A549 (cell line): ENCODE measurements at regions not wholly inside any gene's neighbourhood (a gene's known extent, or its start where the extent isn't known, plus 50 kb on each side); places are given as distances from the start of the nearest gene placed in this dataset.

Experiments used
- ATAC-seq, 2 experiments: fragments of 200-7000 bp in 1 of 2; fragments of >200 bp in 1 of 2; cut with Nextera tagmentation in 1 of 2; cut with Tn5 transposase in 1 of 2; 3 replicates each; pipeline versions ENCODE4 v1.8.0 to v1.9.1; 2018 to 2020; ENCODE audit warnings: mild to moderate bottlenecking in 1 of 2, moderate library complexity in 1 of 2
- CTCF ChIA-PET: fragments of 300-600 bp; sonication (Branson Sonifier 250); formaldehyde crosslinking; extraction: SDS; loops from one replicate; lab custom pipeline; 2021; ENCODE audit warnings: antibody characterized with exemption, inconsistent platforms; lab: Yijun Ruan, JAX
- POLR2A ChIA-PET: fragments of 350-600 bp; formaldehyde crosslinking; extraction: SDS; loops from one replicate; lab custom pipeline; 2021; ENCODE audit warnings: antibody characterized with exemption, inconsistent platforms; lab: Yijun Ruan, JAX
- DNase-seq, 2 experiments: peaks; one replicate each; pipeline versions ENCODE4 v3.0.0 to v3.0.0-alpha.2; 2011 to 2016; ENCODE audit warnings: low read depth in 1 of 2, low spot score in 1 of 2
- FAIRE-seq: peaks from 2 replicates; lab custom pipeline; 2011; peaks lifted over from hg19 to GRCh38; lab: Jason Lieb, UNC
- H3K27ac ChIP-seq, 2 experiments: fragments of >200 bp; sonication (Bioruptor Twin); formaldehyde crosslinking; 3 replicates each; pipeline ENCODE4 v1.5.1; 2016 to 2017
- H3K4me1 ChIP-seq: fragments of >200 bp; sonication (Bioruptor Twin); formaldehyde crosslinking; 3 replicates; pipeline ENCODE4 v1.6.1; 2016
- H3K4me2 ChIP-seq: fragments of >200 bp; sonication (Bioruptor Twin); formaldehyde crosslinking; 3 replicates; pipeline ENCODE4 v1.6.1; 2016
- H3K4me3 ChIP-seq: fragments of >200 bp; sonication (Bioruptor Twin); formaldehyde crosslinking; 3 replicates; pipeline ENCODE4 v1.5.1; 2016
- H3K9me3 ChIP-seq: fragments of >200 bp; sonication (Bioruptor Twin); formaldehyde crosslinking; 3 replicates; pipeline ENCODE4 v1.6.1; 2016
- CBX2 ChIP-seq: fragments of 200-600 bp; sonication (generic); IDR thresholded peaks from 2 replicates; pipeline ENCODE4 v1.6.1; 2016; ENCODE audit warnings: low read depth, mild to moderate bottlenecking, borderline replicate concordance
- CBX8 ChIP-seq: fragments of 200-600 bp; sonication (generic); IDR thresholded peaks from 2 replicates; pipeline ENCODE4 v1.6.1; 2016
- CTCF ChIP-seq: fragments of >200 bp; sonication (Bioruptor Twin); formaldehyde crosslinking; IDR thresholded peaks from 3 replicates; pipeline ENCODE4 v1.5.1; 2016
- EHF ChIP-seq: fragments of 250-450 bp; sonication (Bioruptor Pico); IDR thresholded peaks from 2 replicates; pipeline ENCODE4 v1.5.0; 2020; ENCODE audit warnings: mild to moderate bottlenecking
- EHMT2 ChIP-seq: fragments of 200-600 bp; sonication (generic); IDR thresholded peaks from 2 replicates; pipeline ENCODE4 v1.6.1; 2016; ENCODE audit warnings: antibody characterized with exemption, low read depth, mild to moderate bottlenecking, moderate library complexity
- EP300 ChIP-seq, 2 experiments: fragments of >200 bp; sonication (Bioruptor Twin); formaldehyde crosslinking; IDR thresholded peaks; 2 replicates in 1 of 2; 3 replicates in 1 of 2; pipeline ENCODE4 v1.6.1; 2016 to 2017
- GATA3 ChIP-seq: IDR thresholded peaks from 2 replicates; pipeline ENCODE4 v1.6.1; 2012; ENCODE audit warnings: borderline replicate concordance
- HDAC2 ChIP-seq: fragments of 200-600 bp; sonication (generic); IDR thresholded peaks from 2 replicates; pipeline ENCODE4 v1.6.1; 2016
- HEYL ChIP-seq: fragments of 250-450 bp; sonication (Bioruptor Pico); IDR thresholded peaks from 2 replicates; pipeline ENCODE4 v1.8.0; 2021; ENCODE audit warnings: mild to moderate bottlenecking, moderate library complexity
- HOXA7 ChIP-seq: fragments of 250-450 bp; sonication (Bioruptor Pico); IDR thresholded peaks from 2 replicates; pipeline ENCODE4 v1.5.0; 2020; ENCODE audit warnings: mild to moderate bottlenecking, moderate library complexity
- HOXB13 ChIP-seq: fragments of 250-450 bp; sonication (Bioruptor Pico); IDR thresholded peaks from 2 replicates; pipeline ENCODE4 v1.5.0; 2020; ENCODE audit warnings: low read depth, mild to moderate bottlenecking, moderate library complexity
- KDM1A ChIP-seq: fragments of 200-600 bp; sonication (generic); IDR thresholded peaks from 2 replicates; pipeline ENCODE4 v1.6.1; 2016; ENCODE audit warnings: low read depth, mild to moderate bottlenecking
- MAZ ChIP-seq: fragments of 150-350 bp; IDR thresholded peaks from 2 replicates; pipeline ENCODE4 v1.6.1; 2014; ENCODE audit warnings: antibody characterized with exemption, low read depth, low read length, borderline replicate concordance
- PBX3 ChIP-seq: IDR thresholded peaks from 2 replicates; pipeline ENCODE4 v1.6.1; 2012
- RAD21 ChIP-seq, 2 experiments: fragments of >200 bp in 1 of 2; sonication (Bioruptor Twin) in 1 of 2; formaldehyde crosslinking in 1 of 2; IDR thresholded peaks in 1 of 2; conservative IDR thresholded peaks in 1 of 2; 2 replicates in 1 of 2; 3 replicates in 1 of 2; pipeline ENCODE4 v1.6.1; 2012 to 2018; ENCODE audit warnings: inconsistent platforms in 1 of 2
- RCOR1 ChIP-seq: fragments of 150-350 bp; IDR thresholded peaks from 2 replicates; pipeline ENCODE4 v1.6.1; 2014; ENCODE audit warnings: antibody characterized with exemption, low read length, low read depth
- RFX5 ChIP-seq: fragments of 450-650 bp; IDR thresholded peaks from 2 replicates; pipeline ENCODE4 v1.7.1; 2014; ENCODE audit warnings: antibody characterized with exemption, mild to moderate bottlenecking, moderate library complexity
- SMC3 ChIP-seq: fragments of >200 bp; sonication (Bioruptor Twin); formaldehyde crosslinking; IDR thresholded peaks from 3 replicates; pipeline ENCODE4 v1.6.1; 2018; ENCODE audit warnings: inconsistent platforms
- SREBF2 ChIP-seq: fragments of 450-650 bp; IDR thresholded peaks from 2 replicates; pipeline ENCODE4 v1.6.1; 2014; ENCODE audit warnings: mild to moderate bottlenecking, moderate library complexity
- TFCP2L1 ChIP-seq: fragments of 250-450 bp; sonication (Bioruptor Pico); IDR thresholded peaks from 2 replicates; pipeline ENCODE4 v1.5.0; 2021; ENCODE audit warnings: mild to moderate bottlenecking
- ZSCAN20 ChIP-seq: fragments of 250-450 bp; sonication (Bioruptor Pico); IDR thresholded peaks from 2 replicates; pipeline ENCODE4 v1.8.0; 2022; ENCODE audit warnings: mild to moderate bottlenecking, moderate library complexity
- WGBS: methylation state at CpG from one replicate; pipeline ENCODE4 v1.1.6; 2017; ENCODE audit errors: missing lambda C conversion rate; 5-methylcytosine and 5-hydroxymethylcytosine counted together
- TF ChIP-seq, protein P1 (sequence below): fragments of 150-350 bp; IDR thresholded peaks from 2 replicates; pipeline ENCODE4 v1.6.1; 2014; ENCODE audit warnings: low read depth, mild to moderate bottlenecking, low read length
- TF ChIP-seq, protein P2 (sequence below): IDR thresholded peaks from 2 replicates; pipeline ENCODE4 v1.6.1; 2012
- TF ChIP-seq, protein P3 (sequence below): fragments of 450-650 bp; IDR thresholded peaks from 2 replicates; pipeline ENCODE4 v1.6.1; 2014; ENCODE audit warnings: antibody characterized with exemption
- TF ChIP-seq, protein P4 (sequence below): fragments of 200-600 bp; sonication (generic); IDR thresholded peaks from 2 replicates; pipeline ENCODE4 v1.6.1; 2016; ENCODE audit warnings: antibody characterized with exemption, mild to moderate bottlenecking, moderate library complexity

GRCh38 chr5:74118071-74118470, 492.1 kb downstream of the ARHGEF28 start:
- DNase-seq (no peak), FAIRE-seq (no peak), ATAC-seq (no peak)
- Histone ChIP-seq H3K4me3 (no peak overlapping the region), H3K9me3 (no peaks in the 10 kb centered on the region), H3K27ac (no peak overlapping the region), H3K4me2 (no peak overlapping the region), H3K4me1 (0 out of 3 replicates have a peak, but pooled peaks cover 2% of the 10 kb centered on the region)
- POLR2A ChIA-PET = no interaction called here
- TF ChIP-seq SMC3 = no peak
- no peak for TF ChIP-seq EHMT2
- no peak for TF ChIP-seq HDAC2
- no peak for TF ChIP-seq GATA3
- no peak for TF ChIP-seq ZSCAN20 (CRISPR knock-in tag)
- TF ChIP-seq HOXA7 (CRISPR knock-in tag) = no peak
- no peak for TF ChIP-seq HEYL (CRISPR knock-in tag)
- no peak for TF ChIP-seq MAZ
- TF ChIP-seq RAD21 (conservative IDR thresholded peaks at IDR 0.05 in 1 of 2, IDR thresholded peaks at IDR 0.05 in 1 of 2) = no peak
- TF ChIP-seq, protein P1, sequence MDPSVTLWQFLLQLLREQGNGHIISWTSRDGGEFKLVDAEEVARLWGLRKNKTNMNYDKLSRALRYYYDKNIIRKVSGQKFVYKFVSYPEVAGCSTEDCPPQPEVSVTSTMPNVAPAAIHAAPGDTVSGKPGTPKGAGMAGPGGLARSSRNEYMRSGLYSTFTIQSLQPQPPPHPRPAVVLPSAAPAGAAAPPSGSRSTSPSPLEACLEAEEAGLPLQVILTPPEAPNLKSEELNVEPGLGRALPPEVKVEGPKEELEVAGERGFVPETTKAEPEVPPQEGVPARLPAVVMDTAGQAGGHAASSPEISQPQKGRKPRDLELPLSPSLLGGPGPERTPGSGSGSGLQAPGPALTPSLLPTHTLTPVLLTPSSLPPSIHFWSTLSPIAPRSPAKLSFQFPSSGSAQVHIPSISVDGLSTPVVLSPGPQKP = no peak
- no peak for TF ChIP-seq TFCP2L1 (CRISPR knock-in tag)
- CTCF ChIA-PET = interaction anchor here (0.8 kb wide), 1 partner anchor 215 kb away, joined by 3 read pairs; no protein-coding TSS in a partner anchor
- WGBS = 32% methylated on average over 2 of the region's 2 CpGs

GRCh38 chr5:74116984-74117383, 491.0 kb downstream of the ARHGEF28 start:
- FAIRE-seq (no peak), DNase-seq (no peak), ATAC-seq (no peak)
- Histone ChIP-seq H3K4me2 (no peak overlapping the region), H3K4me3 (no peak overlapping the region), H3K27ac (no peak overlapping the region), H3K9me3 (no peaks in the 10 kb centered on the region), H3K4me1 (0 out of 3 replicates have a peak, but pooled peaks cover 3% of the 10 kb centered on the region)
- ChIA-PET POLR2A (no interaction called here), CTCF (interaction anchor here (1.0 kb wide), 1 partner anchor 10 kb away, joined by 3 read pairs; no protein-coding TSS in a partner anchor)
- WGBS = 45% methylated on average over 3 of the region's 3 CpGs
- TF ChIP-seq EHMT2 = no peak
- TF ChIP-seq HOXB13 = no peak
- TF ChIP-seq, protein P2, sequence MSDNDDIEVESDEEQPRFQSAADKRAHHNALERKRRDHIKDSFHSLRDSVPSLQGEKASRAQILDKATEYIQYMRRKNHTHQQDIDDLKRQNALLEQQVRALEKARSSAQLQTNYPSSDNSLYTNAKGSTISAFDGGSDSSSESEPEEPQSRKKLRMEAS = no peak

DNA sequence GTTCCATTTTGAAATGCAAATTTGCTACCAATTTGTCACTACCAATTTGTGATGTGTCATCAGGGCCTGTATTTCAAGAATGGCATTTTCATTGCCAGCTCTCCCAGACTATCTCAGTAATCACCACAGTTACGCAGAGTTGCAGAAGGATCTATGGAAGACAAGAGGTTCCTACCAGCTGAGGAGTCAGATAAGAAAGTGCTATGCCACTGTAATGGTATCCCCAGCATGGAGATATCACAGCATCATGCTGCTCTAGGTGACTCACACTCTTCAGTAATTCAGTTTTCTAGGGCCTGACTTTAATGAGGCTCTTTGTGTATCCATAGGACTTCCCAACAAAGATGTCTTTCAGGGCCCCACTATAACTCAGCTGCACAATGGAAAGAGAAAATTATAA, 490.3 kb downstream of the ARHGEF28 start:
- WGBS = 91% methylated on average over 1 of the region's 1 CpG
- ATAC-seq (no peak), FAIRE-seq (no peak), DNase-seq (no peak)
- Histone ChIP-seq H3K4me3 (no peak overlapping the region), H3K27ac (no peak overlapping the region), H3K9me3 (no peaks in the 10 kb centered on the region), H3K4me1 (0 out of 3 replicates have a peak, but pooled peaks cover 3% of the 10 kb centered on the region), H3K4me2 (no peak overlapping the region)
- ChIA-PET POLR2A (no interaction called here), CTCF (interaction anchor here (1.4 kb wide), 1 partner anchor 214 kb away, joined by 3 read pairs; no protein-coding TSS in a partner anchor)
- TF ChIP-seq RFX5 (no peak), SMC3 (no peak), TFCP2L1 (CRISPR knock-in tag) (no peak), KDM1A (no peak), HOXA7 (CRISPR knock-in tag) (no peak), EP300 (IDR thresholded peaks at IDR 0.05) (no peak), CBX8 (no peak), PBX3 (no peak), MAZ (no peak), GATA3 (no peak), RCOR1 (no peak), EHF (CRISPR knock-in tag) (no peak), EHMT2 (no peak), CBX2 (no peak), SREBF2 (no peak), CTCF (no peak)
- TF ChIP-seq, protein P3, sequence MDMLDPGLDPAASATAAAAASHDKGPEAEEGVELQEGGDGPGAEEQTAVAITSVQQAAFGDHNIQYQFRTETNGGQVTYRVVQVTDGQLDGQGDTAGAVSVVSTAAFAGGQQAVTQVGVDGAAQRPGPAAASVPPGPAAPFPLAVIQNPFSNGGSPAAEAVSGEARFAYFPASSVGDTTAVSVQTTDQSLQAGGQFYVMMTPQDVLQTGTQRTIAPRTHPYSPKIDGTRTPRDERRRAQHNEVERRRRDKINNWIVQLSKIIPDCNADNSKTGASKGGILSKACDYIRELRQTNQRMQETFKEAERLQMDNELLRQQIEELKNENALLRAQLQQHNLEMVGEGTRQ = no peak
- TF ChIP-seq, protein P2 = no peak
- TF ChIP-seq, protein P4, sequence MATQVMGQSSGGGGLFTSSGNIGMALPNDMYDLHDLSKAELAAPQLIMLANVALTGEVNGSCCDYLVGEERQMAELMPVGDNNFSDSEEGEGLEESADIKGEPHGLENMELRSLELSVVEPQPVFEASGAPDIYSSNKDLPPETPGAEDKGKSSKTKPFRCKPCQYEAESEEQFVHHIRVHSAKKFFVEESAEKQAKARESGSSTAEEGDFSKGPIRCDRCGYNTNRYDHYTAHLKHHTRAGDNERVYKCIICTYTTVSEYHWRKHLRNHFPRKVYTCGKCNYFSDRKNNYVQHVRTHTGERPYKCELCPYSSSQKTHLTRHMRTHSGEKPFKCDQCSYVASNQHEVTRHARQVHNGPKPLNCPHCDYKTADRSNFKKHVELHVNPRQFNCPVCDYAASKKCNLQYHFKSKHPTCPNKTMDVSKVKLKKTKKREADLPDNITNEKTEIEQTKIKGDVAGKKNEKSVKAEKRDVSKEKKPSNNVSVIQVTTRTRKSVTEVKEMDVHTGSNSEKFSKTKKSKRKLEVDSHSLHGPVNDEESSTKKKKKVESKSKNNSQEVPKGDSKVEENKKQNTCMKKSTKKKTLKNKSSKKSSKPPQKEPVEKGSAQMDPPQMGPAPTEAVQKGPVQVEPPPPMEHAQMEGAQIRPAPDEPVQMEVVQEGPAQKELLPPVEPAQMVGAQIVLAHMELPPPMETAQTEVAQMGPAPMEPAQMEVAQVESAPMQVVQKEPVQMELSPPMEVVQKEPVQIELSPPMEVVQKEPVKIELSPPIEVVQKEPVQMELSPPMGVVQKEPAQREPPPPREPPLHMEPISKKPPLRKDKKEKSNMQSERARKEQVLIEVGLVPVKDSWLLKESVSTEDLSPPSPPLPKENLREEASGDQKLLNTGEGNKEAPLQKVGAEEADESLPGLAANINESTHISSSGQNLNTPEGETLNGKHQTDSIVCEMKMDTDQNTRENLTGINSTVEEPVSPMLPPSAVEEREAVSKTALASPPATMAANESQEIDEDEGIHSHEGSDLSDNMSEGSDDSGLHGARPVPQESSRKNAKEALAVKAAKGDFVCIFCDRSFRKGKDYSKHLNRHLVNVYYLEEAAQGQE = no peak
